H1 (cell line): ENCODE measurements at regions not wholly inside any gene's neighbourhood (a gene's known extent, or its start where the extent isn't known, plus 50 kb on each side); places are given as distances from the start of the nearest gene placed in this dataset.

Experiments
- CBX8 ChIP-seq: fragments of 300-800, 300-1000 bp; sonication (generic); IDR thresholded peaks from 2 replicates; pipeline ENCODE4 v1.7.1; 2016; ENCODE audit warnings: low read depth, low read length, borderline replicate concordance
- E2F6 ChIP-seq: IDR thresholded peaks from 2 replicates; pipeline ENCODE4 v1.6.1; 2012; ENCODE audit warnings: inconsistent platforms
- GTF2F1 ChIP-seq: IDR thresholded peaks from 2 replicates; pipeline ENCODE4 v1.6.1; 2012; ENCODE audit warnings: low read depth, low read length, improper control_type of control experiment, borderline replicate concordance
- JUN ChIP-seq: IDR thresholded peaks from 2 replicates; pipeline ENCODE4 v1.6.1; 2011; ENCODE audit warnings: low read depth, mild to moderate bottlenecking, improper control_type of control experiment, low read length
- RBBP5 ChIP-seq: IDR thresholded peaks from 2 replicates; pipeline ENCODE4 v1.7.1; 2012; ENCODE audit warnings: low read depth, mild to moderate bottlenecking, inconsistent platforms, low read length, moderate library complexity, borderline replicate concordance
- SIN3A ChIP-seq, 2 experiments: IDR thresholded peaks in 1 of 2; conservative IDR thresholded peaks in 1 of 2; 2 replicates each; pipeline ENCODE4 v1.6.1; 2011 to 2012; ENCODE audit warnings: low read length in 2 of 2, improper control_type of control experiment in 1 of 2, low read depth in 1 of 2, mild to moderate bottlenecking in 1 of 2
- TEAD4 ChIP-seq: IDR thresholded peaks from 2 replicates; pipeline ENCODE4 v1.6.1; 2012; ENCODE audit warnings: low read depth, low read length, inconsistent platforms, mixed read lengths

- TF ChIP-seq RBBP5 (no peak), TEAD4 (no peak), E2F6 (no peak), CBX8 (no peak), GTF2F1 (no peak), JUN (no peak), SIN3A (conservative IDR thresholded peaks at IDR 0.05 in 1 of 2, IDR thresholded peaks at IDR 0.05 in 1 of 2; ENCODE audit: low read depth in 1 of 2, low read length in 2 of 2) (no peak)
Observed at GRCh38 chr7:3196629-3197400, 104.2 kb upstream of the SDK1 start (continued).
